ENCODE measurements at regions not wholly inside any gene's neighbourhood (a gene's known extent, or its start where the extent isn't known, plus 50 kb on each side); places are given as distances from the start of the nearest gene placed in this dataset.

GRCh38 chr10:8874268-8874667, 819.8 kb downstream of the GATA3 start:
- no peak for TF ChIP-seq POLR2AphosphoS5 (IDR thresholded peaks at IDR 0.05; ENCODE audit: low read depth, low read length)
- TF ChIP-seq POLR2A (IDR thresholded peaks at IDR 0.05; ENCODE audit: low read depth, low read length): no peak
